HT-29 (cell line): ENCODE measurements at regions not wholly inside any gene's neighbourhood (a gene's known extent, or its start where the extent isn't known, plus 50 kb on each side); places are given as distances from the start of the nearest gene placed in this dataset.

Experiments
- DNase-seq: peaks from one replicate; pipeline ENCODE4 v3.0.0-alpha.2; 2015; ENCODE audit warnings: low spot score

DNA sequence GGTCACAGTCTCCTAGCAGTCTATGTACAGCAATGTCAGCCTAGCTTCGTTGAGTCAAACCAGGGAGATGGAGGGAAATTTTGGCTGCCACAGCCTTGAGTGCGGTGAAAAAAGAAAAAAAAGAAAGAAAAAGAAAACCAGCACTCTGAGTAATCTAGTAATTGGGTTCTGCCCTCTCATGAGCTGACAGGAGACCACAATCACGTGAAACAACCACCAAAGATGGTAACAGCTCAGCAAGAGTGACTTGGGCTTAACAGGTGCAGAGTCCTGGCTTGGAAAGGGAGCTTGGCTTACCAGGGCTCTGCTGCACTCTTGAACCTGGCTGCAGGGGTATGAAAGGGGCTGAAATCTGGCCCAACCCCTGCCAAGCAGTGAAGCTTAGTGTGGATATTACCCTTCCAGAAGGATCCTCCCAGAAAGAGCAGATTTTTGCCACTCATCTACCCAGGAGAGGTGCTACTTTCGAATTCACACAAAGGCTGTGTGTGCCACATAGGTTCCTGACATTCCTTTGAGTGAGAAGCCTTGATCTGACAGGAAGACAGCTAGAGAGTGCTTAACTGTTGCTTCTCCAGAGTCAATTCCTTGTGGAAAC is 350.3 kb downstream of the PTTG2 start:
- no peak for DNase-seq

DNA sequence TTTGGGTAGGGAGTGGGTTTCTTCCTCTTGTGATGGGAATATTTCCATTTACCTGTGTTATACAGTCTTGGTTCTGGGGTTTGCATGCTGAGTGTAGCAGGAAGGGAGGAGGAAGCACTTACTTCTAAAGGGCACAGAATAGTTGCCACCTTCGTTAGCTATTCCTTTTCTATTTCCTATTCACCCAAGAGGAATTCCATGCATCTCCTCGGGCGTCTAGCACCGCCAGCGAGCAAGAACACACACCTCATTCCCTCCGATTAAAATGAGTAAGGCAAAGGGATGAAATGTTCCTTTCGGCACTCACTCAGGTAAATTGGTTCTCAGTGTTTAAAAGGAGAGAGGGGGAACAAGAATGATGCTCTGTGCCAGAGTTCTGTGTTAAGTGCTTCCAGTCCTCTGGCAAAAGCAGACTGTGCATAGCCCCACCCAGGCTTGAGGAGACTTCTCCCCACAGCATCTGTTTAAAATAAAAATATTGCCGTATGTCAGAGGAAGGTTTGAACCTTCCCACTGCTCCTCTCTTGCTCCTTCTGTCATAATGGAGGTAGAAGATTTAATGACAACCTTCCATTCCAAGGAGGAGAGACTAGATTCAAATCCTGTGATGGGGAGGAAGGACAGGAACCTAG is 351.4 kb downstream of the PTTG2 start:
- no peak for DNase-seq

DNA sequence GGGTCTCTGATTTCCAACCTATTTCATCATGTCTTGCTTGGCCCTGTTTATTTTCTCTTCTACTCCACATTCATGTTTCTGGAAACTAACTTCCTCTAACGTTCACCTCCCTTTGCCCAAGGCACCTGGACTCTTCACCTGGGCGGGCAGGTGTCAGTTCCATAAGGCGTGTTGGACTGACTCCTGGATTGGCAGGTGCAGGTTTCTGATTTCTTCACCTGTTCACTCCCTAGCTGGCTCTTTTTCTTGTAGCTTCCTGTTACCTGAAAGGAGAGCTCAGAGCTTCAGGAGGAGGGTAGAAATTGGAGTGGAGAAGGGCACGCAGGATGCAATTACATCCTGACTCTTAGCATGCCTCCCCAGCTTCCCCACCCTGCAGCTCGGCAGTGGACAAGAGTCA is 350.8 kb upstream of the KLF3 start:
- peak; percentile 86 for DNase-seq

DNA sequence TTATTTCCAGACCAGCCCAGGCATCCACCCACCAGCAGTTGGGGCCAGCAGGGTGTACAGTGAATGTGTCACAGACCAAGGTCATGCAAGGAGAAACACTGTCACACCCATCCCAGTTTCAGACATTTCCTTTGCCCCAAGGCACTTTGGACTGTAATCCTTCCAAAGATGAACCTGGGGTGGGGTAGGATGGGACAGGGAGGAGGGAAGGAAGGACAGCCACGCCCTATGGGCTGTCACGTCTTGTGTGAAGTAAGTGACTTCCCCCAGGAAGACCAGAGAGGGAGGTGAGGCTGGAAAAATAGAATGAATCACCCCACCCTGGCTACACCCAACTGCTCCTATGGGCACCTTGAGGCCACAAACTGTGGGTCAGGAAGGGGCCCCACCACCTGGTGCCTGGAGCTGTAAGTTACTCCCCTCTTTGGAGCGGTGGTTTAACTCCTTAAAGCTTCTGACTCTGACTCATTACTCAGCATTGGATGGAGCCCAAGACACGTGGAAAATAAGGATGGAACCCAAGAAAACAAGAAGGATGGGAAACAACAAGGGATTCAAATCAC is 349.9 kb upstream of the KLF3 start:
- peak; percentile 36 for DNase-seq

DNA sequence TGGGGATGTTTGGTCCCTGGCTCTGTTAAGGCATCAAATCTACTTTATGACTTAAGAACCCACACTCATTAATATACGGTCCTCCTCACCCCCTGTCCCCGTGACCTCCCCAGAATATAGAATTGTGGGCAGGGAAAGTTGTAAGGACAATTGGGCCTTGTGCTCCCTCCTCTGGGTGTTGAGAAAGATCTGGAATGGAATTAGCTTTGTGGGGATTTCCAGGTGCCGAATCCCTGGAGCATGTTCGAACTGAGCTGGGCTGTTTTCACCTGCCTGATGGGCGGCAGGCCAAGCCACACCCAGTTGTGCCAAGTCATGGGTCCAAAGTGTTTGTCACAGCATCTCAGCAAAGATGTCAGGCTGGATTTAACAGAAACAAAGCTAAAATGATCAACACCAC is 349.3 kb upstream of the KLF3 start:
- DNase-seq = peak; percentile 25

DNA sequence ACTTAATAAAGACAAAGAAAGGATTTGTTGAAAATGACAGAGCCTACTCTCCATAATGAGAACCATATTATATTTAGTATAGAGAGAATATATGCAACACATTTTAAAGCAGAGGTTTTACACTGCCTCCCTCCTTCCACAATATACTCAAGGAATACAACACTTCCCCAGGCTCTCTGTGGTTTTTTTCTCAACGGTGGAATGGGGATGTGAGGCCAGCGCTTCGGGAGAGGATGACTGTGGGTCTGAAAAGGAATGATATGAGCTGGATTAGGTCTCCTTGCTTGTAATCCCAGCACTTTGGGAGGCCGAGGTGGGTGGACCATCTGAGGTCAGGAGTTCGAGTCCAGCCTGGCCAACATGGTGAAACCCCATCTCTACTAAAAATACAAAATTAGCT is 348.7 kb upstream of the KLF3 start:
- no peak for DNase-seq

DNA sequence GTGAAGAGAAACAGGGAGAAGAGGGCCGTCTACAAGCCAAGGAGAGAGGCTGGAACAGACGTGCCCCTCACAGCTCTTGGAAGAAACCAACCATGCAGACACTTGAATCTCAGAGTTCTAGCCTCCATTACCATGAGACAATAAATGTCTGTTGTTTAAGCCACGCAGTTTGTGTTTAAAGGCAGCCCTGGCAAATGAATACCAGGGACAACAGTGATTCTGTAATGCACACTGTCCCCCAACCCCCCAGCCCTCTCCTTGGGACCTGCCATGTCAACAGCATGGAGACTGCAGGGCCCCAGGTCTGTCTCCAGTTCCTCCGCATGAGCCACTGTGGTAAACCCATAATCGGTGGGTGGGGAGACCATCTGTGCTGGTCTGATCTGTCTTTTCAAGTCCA is 348.0 kb upstream of the KLF3 start:
- DNase-seq = no peak

DNA sequence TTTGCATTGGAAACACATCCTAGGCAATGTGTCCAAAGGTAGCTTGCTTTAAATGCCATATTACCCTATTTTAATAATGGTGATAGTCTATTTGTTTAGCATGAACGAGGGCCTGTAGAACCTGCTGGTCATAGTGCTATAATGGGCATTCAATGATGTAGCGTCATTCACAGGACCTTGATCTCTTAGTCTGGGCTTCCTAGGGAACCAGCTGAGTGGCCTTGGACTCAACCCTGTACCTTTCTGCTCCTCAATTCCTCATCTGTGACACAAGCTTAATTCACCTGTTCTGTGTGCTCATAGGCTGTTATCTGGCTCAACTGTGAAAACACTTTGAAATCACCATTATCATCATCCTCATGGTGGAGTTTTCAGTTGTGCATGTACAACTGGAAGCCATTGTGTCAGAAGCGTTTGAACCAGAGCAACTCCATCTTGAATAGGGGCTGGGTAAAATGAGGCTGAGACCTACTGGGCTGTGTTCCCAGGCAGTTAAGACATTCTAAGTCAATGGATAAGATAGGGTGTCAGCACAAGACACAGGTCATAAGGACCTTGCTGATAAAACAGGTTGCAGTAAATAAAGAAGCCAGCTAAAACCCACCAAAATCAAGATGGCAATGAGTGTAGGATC is 346.8 kb upstream of the KLF3 start:
- no peak for DNase-seq

DNA sequence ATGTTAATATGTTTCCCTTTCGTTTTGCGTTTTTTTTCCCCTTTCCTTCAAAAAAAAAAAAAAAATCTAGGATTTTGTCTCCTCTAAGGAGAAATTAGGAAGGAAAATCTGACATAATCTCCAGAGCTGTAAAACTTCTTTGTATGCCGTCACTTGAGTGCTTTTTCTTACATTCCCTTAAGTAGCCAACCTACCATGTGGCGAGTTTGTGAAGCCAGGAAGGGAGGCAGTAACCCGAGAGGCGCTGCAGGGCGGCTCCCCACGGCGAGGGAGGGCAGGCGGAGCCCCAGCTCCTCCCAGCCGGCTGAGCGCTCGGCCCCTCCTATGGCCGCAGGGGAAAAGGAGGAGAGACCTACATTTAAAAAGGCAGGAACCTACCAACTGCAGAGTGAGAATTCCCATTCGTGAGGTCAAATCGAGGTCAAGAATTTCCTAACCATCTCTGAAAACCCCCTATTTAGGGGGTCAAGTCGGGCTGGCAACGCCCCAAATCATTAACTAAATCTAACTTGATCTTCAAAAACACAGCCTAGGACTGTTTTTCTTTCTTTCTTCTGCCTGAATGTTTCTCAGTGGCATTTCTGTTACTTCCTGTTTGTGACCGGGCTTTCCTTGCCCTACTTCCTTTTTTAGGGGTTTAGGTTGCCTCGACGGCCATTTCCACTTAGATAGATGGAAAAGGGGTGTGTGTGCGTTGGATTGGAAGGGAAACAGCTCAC is 345.1 kb upstream of the KLF3 start:
- DNase-seq = peak; percentile 92

DNA sequence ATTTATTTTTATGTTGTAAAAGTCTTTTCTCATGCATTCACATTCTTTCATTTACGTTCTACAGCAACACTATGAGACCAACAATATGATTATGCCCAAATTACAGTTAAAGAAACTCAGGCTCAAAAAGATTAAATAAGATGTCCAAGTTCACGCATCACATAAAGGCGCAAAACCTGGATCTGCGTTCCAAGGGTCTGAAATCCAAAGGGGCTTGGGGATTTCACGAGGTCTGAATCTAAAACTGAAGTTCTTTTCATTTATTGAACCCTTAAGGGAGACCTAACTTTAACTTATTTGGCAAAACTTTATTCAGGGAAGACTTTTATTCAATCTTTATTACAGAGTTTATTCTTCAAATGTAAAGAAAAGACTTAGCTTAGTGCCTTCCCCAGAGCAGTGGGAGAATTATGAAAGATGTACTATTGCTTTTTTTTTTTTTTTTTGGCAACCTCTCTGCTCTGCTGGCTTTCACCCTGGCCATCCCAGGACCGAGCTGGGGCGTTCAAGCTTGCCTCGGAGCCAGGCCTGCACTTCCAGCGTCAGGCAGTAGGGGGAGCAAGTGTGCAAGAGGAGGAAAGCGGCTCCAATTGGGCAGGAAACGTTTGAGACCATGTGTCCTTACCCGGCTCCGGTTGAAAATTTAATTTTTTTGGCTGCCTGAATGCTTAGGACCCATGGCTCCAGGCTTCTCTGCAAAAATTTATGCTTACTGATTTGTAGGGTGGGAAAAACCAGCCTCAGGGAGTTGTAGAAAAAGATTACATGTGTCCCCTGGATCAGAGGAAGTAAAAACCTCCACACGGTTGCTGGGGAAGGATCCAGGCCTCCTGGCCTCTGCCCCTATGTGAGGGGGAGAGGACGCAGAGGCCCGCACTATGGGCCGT is 344.3 kb upstream of the KLF3 start:
- peak; percentile 97 for DNase-seq

DNA sequence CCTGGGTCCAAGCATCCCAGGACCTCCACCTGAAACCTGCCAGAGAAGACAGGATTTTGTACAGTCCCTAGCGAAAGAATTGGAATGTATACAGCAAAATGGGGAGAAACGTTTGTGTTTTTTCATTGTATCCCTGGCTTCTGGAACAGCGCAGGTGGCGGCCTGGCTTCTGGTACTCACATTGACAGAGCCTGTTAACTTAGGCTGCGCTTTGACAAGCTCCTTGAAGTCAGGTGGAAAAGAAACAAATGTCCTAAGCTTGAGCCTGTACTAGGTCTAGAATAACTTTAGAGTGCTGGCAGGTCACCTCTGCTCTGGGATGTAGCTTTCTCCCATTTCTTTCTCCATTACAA is 343.7 kb upstream of the KLF3 start:
- DNase-seq = no peak

DNA sequence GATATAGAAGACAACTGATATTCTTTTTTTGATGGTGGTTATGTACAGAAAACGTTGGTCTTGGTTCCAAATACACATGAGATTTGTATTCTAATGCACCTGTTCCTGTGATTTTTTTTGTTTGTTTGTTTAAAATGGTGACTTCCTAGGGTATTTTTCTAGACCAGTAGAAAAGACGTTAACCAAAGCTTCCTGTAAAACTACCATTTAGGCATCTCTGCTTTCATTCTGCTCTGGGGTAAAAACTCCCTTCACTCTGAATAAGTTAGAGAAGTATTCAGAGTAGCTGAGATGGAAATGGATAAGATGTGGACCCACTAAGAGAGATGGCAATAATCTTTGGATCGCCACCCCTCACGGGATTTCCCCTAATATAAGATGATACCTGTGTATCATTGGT is 343.2 kb upstream of the KLF3 start:
- DNase-seq = no peak

DNA sequence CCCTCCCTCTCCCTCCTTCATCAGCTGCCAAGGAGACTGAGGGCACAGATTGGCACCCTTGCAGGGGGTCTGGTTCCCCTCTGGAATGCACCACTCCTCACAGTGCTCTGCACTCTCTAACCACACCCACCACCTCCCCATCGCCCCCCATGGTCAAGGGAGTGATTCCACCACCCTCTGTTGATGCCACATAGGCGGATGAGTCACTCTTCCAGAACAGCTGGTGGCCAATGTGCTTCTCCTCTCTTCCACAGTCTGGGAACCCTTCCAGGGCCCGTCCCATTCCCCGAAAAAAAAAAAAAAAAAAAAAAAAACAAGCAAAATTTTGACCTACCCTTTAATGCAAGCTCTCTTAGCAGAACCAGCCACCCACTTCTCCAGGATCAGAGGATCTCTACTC is 341.3 kb upstream of the KLF3 start:
- DNase-seq = no peak

DNA sequence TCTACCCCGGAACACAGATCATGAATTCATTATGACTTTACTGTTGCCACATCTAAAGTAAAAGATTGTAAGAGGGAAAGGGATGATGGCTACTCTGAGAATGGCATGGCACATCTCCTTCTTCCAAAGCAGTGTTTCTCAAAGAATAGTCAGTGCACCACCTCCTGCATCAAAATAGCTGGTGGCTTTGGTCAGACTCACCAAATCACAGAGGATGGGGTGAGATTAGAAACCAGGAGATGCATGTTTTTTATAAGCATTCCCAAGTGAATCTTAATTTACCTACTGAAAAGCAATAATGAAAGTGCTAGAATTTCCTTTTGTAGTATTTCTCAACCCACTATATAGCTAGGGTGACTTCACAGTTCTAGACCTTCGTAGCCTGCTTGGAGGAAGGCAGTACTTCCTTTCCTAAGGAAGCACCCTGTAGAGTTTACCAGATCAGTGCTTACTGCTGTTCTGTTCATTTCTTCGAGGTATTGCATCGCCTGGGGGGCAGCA is 340.8 kb upstream of the KLF3 start:
- no peak for DNase-seq

DNA sequence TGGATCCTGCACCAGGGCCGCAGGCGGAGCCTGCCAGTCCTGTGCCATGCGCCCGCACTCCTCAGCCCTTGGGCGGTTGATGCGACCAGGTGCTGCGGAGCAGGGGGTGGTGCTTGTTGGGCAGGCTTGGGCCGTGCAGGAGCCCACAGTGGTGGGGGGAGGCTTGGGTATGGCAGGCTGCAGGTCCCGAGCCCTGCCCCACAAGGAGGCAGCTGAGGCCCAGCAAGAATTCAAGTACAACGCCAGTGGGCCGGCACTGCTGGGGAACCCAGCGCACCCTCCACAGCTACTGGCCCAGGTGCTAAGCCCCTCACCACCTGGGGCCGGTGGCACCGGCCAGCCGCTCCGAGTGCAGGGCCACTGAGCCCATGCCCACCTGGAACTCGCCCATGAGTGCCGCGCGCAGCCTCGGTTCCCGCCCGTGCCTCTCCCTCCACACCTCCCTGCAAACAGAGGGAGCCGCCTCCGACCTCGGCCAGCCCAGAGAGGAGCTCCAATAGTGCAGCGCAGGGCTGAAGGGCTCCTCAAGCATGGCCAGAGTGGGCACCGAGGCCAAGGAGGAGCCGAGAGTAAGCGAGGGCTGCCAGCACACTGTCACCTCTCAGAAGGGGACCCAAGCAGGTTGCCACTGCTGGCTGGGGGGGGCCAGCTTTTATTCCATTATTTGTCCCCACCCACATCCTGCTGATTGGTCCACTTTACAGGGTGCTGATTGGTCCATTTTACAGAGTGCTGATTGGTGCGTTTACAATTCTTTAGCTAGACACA is 339.0 kb upstream of the KLF3 start:
- DNase-seq = no peak

DNA sequence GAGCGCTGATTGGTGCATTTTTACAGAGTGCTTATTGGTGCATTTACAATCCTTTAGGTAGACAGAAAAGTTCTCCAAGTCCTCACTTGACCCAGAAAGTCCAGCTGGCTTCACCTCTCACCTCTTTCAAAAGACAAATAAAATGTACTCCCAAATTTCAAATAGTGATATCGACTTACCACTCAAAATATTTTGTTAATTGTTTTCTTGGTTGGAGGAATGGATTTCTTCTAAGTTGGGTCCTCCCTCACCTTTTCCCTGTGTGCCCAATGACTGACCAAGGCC is 338.4 kb upstream of the KLF3 start:
- DNase-seq = no peak

DNA sequence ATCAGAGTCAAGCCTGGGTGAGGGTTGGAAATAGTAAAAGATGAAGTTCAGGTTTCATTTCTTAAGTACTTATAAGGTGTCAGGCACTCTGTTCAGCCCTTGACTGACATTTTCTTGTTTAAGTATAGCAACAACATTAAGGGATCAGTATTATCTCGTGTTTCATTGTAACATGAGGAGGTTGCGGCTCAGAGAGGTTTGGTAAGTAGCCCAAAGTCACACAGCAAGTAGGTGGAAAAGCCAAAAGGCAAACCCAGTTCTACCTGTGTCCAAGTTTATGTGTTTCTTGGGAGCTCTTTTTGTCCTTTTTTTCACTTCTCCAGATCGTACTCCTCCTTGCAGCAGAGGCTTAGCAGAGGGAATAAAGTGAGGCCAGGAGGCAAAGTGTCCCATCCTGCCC is 337.5 kb upstream of the KLF3 start:
- DNase-seq = no peak

DNA sequence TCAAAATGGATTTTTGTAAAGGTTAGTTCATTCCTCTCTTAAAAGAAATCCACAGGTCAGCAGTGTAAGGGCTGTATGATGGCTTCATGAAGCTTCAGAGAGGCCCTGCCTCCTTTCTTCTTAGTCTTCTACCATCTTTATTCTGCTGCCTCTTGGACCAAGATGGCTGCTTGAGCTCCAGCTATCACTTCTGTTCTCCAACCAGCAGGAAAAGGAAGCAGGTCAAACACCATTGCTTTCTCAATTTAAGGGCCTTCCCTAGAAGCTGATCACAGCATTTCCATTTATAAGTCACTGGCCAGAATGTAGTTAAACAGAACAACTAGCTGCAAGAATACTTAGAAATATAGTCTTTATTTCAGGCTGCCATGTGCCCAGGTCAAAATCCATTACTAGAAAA is 336.8 kb upstream of the KLF3 start:
- DNase-seq = no peak

DNA sequence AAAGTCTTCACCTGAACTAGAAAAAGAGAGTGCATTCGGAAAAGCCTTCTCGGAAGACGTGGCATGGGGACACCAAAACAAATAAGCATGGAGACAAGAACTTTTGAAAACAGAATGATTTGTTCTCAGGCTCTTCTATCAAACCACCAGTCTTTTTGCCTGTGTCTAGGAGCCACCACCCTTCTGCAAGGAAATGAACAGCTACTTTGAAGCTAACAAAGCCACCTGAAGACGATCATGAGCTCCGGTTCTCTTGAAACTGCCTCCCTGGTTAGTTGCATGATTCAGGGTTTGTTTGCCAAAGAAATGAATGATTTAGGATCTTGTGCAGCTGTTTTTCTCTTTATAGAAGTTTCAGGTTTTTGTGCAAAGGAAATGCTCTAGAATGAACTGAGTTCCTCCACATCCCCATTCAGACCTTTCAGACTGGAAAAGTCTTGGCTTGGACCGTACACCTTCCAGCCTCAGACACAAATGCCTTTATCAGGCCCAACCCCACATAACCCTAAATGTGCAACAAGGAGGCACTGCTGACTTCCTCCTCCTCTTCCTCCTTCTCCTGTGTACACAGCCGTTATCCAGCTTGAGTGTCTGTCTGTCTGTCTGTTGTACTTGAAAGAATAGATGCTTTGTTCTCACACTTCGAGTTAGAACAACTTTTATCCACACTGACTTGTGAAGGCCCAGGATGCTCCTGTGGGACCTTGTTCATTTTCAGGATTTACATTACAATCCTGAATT is 334.8 kb upstream of the KLF3 start:
- peak; percentile 36 for DNase-seq

DNA sequence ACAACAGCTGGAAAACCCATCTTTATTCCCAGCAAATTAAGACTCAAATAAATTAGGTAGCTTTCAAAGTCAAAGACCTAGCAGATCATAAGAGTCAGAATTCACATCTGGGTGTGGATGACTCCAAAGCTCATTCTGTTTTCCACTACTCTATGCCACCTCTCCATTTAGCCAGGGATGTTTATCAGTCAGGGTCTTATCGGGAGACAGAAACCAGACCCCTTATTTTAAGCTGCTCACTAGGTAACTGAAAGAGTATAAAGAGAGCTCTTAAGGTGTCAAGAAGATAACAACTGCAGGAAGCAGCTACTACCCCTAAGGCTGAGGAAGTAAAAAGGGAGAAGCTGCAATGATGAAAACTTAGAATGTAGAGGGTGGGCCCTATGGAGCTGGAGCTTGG is 333.7 kb upstream of the KLF3 start:
- DNase-seq = no peak
